K562 (cell line): ENCODE measurements at regions not wholly inside any gene's neighbourhood (a gene's known extent, or its start where the extent isn't known, plus 50 kb on each side); places are given as distances from the start of the nearest gene placed in this dataset.
A peak's percentile ranks its signal among the peaks of the same experiment; 100 is the strongest.

ENCODE experiments used
- ATAC-seq: fragments of 200-7000 bp; cut with Tn5 transposase; 3 replicates; pipeline ENCODE4 v1.9.1; 2020; ENCODE audit warnings: moderate library complexity
- BruUV-seq: library from RNA; stranded (reverse); fragments of 400-500 nt; replicated peaks from 2 replicates; lab custom pipeline; 2021; lab: Mats Ljungman, UMichigan
- CTCF ChIA-PET: fragments of 300-600 bp; formaldehyde crosslinking; extraction: SDS; loops from one replicate; lab custom pipeline; 2021; ENCODE audit warnings: low intra/inter-chr PET ratio; lab: Yijun Ruan, JAX
- POLR2A ChIA-PET: fragments of 300-600, 350-650 bp; sonication (Branson Sonifier 250); formaldehyde crosslinking; extraction: SDS; loops from one replicate; lab custom pipeline; 2021; ENCODE audit warnings: antibody characterized with exemption, inconsistent platforms; lab: Yijun Ruan, JAX
- DNase-seq, 4 experiments: peaks; one replicate each; pipeline versions ENCODE4 v3.0.0 to v3.0.0-alpha.2; 2011 to 2018; ENCODE audit warnings: low spot score in 3 of 4, mixed read lengths in 3 of 4; ENCODE audit errors: extremely low read depth in 1 of 4
- FAIRE-seq: peaks from 2 replicates; lab custom pipeline; 2011; peaks lifted over from hg19 to GRCh38; lab: Jason Lieb, UNC
- H2AFZ ChIP-seq: 2 replicates; pipeline ENCODE4 v1.6.0; 2011; ENCODE audit warnings: low read depth, low read length, control low read depth, inconsistent platforms
- H3K27ac ChIP-seq: fragments of 200-600 bp; 3 replicates; pipeline ENCODE4 v1.8.0; 2011; ENCODE audit warnings: low read depth, mild to moderate bottlenecking, control low read depth, inconsistent platforms, low read length, moderate library complexity, mixed read lengths; ENCODE audit errors: extremely low read depth
- H3K27me3 ChIP-seq, 2 experiments: fragments of 300-600 bp in 1 of 2; 2 replicates in 1 of 2; 3 replicates in 1 of 2; pipeline versions ENCODE4 v1.6.0 to v1.8.0; 2011; ENCODE audit warnings: inconsistent platforms in 2 of 2, low read length in 2 of 2, mild to moderate bottlenecking in 1 of 2, mixed read lengths in 1 of 2, moderate library complexity in 1 of 2; ENCODE audit not compliant: control insufficient read depth in 2 of 2, insufficient read depth in 2 of 2
- H3K36me3 ChIP-seq: fragments of 300-600 bp; 3 replicates; pipeline ENCODE4 v1.8.0; 2011; ENCODE audit warnings: mild to moderate bottlenecking, low read length, inconsistent platforms; ENCODE audit not compliant: control insufficient read depth, insufficient read depth
- H3K4me1 ChIP-seq, 2 experiments: fragments of 200-600 bp in 1 of 2; replicated peaks in 1 of 2; 2 replicates in 1 of 2; 3 replicates in 1 of 2; pipeline versions ENCODE4 v1.5.1 to v1.8.0; 2011; ENCODE audit warnings: inconsistent platforms in 2 of 2, low read length in 2 of 2, mild to moderate bottlenecking in 1 of 2, mixed read lengths in 1 of 2, moderate library complexity in 1 of 2; ENCODE audit not compliant: control insufficient read depth in 2 of 2, insufficient read depth in 2 of 2
- H3K4me2 ChIP-seq: 2 replicates; pipeline ENCODE4 v1.6.1; 2011; ENCODE audit warnings: low read length, control low read depth, inconsistent platforms, mixed read lengths; ENCODE audit not compliant: insufficient read depth
- H3K4me3 ChIP-seq: fragments of 200-600 bp; sonication (generic), shearing (Covaris generic); 2 replicates; pipeline ENCODE4 v1.5.1; 2016; ENCODE audit warnings: control low read depth, inconsistent platforms
- H3K79me2 ChIP-seq: fragments of 200-600 bp; 3 replicates; pipeline ENCODE4 v1.8.0; 2011; ENCODE audit warnings: low read length, inconsistent platforms; ENCODE audit not compliant: control insufficient read depth, insufficient read depth
- H3K9ac ChIP-seq, 2 experiments: 2 replicates each; pipeline versions ENCODE4 v1.6.0 to v1.6.1; 2011; ENCODE audit warnings: low read depth in 2 of 2, low read length in 2 of 2, control low read depth in 1 of 2, inconsistent platforms in 1 of 2, mild to moderate bottlenecking in 1 of 2, mixed read lengths in 1 of 2; ENCODE audit not compliant: insufficient read depth in 1 of 2
- H3K9me1 ChIP-seq: one replicate; pipeline ENCODE4 v1.6.0; 2011; ENCODE audit warnings: inconsistent platforms, mild to moderate bottlenecking, low read length, moderate library complexity; ENCODE audit not compliant: control insufficient read depth, insufficient read depth
- H3K9me3 ChIP-seq: replicated peaks from 2 replicates; pipeline ENCODE4 v1.5.1; 2011; ENCODE audit warnings: low read depth, low read length, inconsistent platforms; ENCODE audit not compliant: control insufficient read depth, insufficient read depth
- H4K20me1 ChIP-seq: replicated peaks from 2 replicates; pipeline ENCODE4 v1.6.1; 2011; ENCODE audit warnings: low read length, inconsistent platforms, mixed read lengths; ENCODE audit not compliant: control insufficient read depth, insufficient read depth
- CHD7 ChIP-seq: fragments of 200-600 bp; sonication (generic); IDR thresholded peaks from one replicate; pipeline ENCODE4 v1.6.1; 2012; ENCODE audit warnings: mild to moderate bottlenecking, low read depth, low read length, inconsistent platforms
- HDAC3 ChIP-seq: fragments of 450-650 bp; IDR thresholded peaks from 2 replicates; pipeline ENCODE4 v1.6.1; 2018; ENCODE audit warnings: borderline replicate concordance, mild to moderate bottlenecking, moderate library complexity; ENCODE audit not compliant: partially characterized antibody
- L3MBTL2 ChIP-seq: fragments of 450-650 bp; IDR thresholded peaks from 2 replicates; pipeline ENCODE4 v1.6.1; 2016; ENCODE audit warnings: mild to moderate bottlenecking, moderate library complexity
- MAFF ChIP-seq: IDR thresholded peaks from 2 replicates; pipeline ENCODE4 v1.6.1; 2012; ENCODE audit warnings: low read length, improper control_type of control experiment
- NFIC ChIP-seq: fragments of 450-650 bp; IDR thresholded peaks from 2 replicates; pipeline ENCODE4 v1.6.1; 2017; ENCODE audit warnings: mild to moderate bottlenecking, inconsistent platforms
- YY1 ChIP-seq, 3 experiments: IDR thresholded peaks; 2 replicates each; pipeline ENCODE4 v1.6.1; 2011; ENCODE audit warnings: low read length in 2 of 3, mild to moderate bottlenecking in 2 of 3, moderate library complexity in 2 of 3, borderline replicate concordance in 1 of 3, control low read depth in 1 of 3, low read depth in 1 of 3; ENCODE audit not compliant: insufficient read depth in 3 of 3, insufficient replicate concordance in 2 of 3, control insufficient read depth in 1 of 3, insufficient read length in 1 of 3; ENCODE audit errors: extremely low read depth in 1 of 3
- WGBS: fragments of 100-300 bp; shearing (Covaris generic); methylation state at CpG from one replicate; pipeline ENCODE4 v1.1.6; 2016; ENCODE audit warnings: low coverage, mixed read lengths; ENCODE audit not compliant: insufficient coverage; ENCODE audit errors: missing lambda C conversion rate; 5-methylcytosine and 5-hydroxymethylcytosine counted together
- in situ Hi-C: fragments of 300-500 bp; cut with MboI; formaldehyde crosslinking; loops from 4 replicates; pipeline ENCODE4 v1.15.0; 2018; ENCODE audit warnings: inconsistent platforms, mixed read lengths
- intact Hi-C: fragments of 100-400 bp; cut with micrococcal nuclease; formaldehyde crosslinking; loops from 2 replicates; pipeline ENCODE4 v1.14.2; 2022

- ChIA-PET CTCF (no interaction called here), POLR2A (no interaction called here)
- ATAC-seq = no peak
- H3K4me3 ChIP-seq = no peak overlapping the region
- no peak for DNase-seq
- no peaks in the 10 kb centered on the region for H3K36me3 ChIP-seq
- no peaks in the 10 kb centered on the region for H3K9me3 ChIP-seq
- H3K4me2 ChIP-seq = no peak overlapping the region
- intact Hi-C loops (no loop called here), in situ Hi-C loops (no loop called here)
- BruUV-seq = no TSS peak
- H3K27ac ChIP-seq = no peak overlapping the region
- no peak for TF ChIP-seq YY1 (IDR thresholded peaks at IDR 0.05; ENCODE audit: borderline replicate concordance in 1 of 3, control insufficient read depth in 1 of 3, extremely low read depth in 1 of 3, insufficient read depth in 3 of 3, insufficient read length in 1 of 3, insufficient replicate concordance in 2 of 3, low read depth in 1 of 3, low read length in 2 of 3)
- TF ChIP-seq CHD7 = no peak
- peak; percentile 70 for TF ChIP-seq NFIC
- TF ChIP-seq HDAC3 = no peak
- no peak for TF ChIP-seq MAFF
- no peak for TF ChIP-seq L3MBTL2
- H3K9ac ChIP-seq = no peak overlapping the region
- no peaks in the 10 kb centered on the region for H3K9me1 ChIP-seq
- H4K20me1 ChIP-seq = no peaks in the 10 kb centered on the region; the same call in 1 of the 2 replicates
- WGBS = 4% methylated on average over 14 of the region's 29 CpGs
- no peak overlapping the region for H2AFZ ChIP-seq
- peaks cover 0 to 16% of the 10 kb centered on the region in 2 experiments; a peak in 2 of 5 replicates for H3K4me1 ChIP-seq
- no peaks in the 10 kb centered on the region for H3K79me2 ChIP-seq
- peaks cover 0 to 35% of the 10 kb centered on the region in 2 experiments; a peak in 2 of 5 replicates for H3K27me3 ChIP-seq
- no peak for FAIRE-seq
Observed at GRCh38 chr14:101076451-101077198, 173.1 kb upstream of the RTL1 start.
